ENCODE measurements at regions not wholly inside any gene's neighbourhood (a gene's known extent, or its start where the extent isn't known, plus 50 kb on each side); places are given as distances from the start of the nearest gene placed in this dataset.

DNA sequence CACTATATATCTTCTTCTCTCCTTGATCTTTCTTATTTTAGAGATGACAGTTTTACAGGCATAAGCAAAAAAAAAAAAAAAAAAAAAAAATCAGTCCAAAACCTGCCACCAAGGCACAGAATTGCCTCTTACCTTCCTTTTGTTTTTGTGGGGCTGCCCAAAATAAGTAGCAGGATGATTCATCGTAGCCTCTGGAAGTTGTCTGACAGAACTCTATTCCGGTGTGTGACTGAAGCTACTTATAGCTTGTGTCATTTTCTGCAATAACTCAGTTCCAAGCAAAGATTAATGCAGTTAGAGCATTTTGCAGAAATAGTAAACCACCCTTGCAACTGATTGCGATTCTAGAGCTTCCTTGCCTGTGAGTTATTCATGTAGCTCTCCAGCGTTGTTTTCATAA is 186.8 kb downstream of the KIF2B start:
- Histone ChIP-seq H3K4me1 (no peaks in the 10 kb centered on the region), H3K36me3 (no peaks in the 10 kb centered on the region), H3K9me3 (peaks cover 0 to 7% (median 0%) of the 10 kb centered on the region in 8 donors), H3K27me3 (replicated peaks in 1 of 7) (no peaks in the 10 kb centered on the region), H3K27ac (no peak overlapping the region), H3K4me3 (no peak overlapping the region)
- intact Hi-C loops (cut with DNase I; ENCODE audit: low total_unique reads), result no loop called here
- no peak for TF ChIP-seq POLR2AphosphoS5 (IDR thresholded peaks at IDR 0.05)
- TF ChIP-seq, protein P1, sequence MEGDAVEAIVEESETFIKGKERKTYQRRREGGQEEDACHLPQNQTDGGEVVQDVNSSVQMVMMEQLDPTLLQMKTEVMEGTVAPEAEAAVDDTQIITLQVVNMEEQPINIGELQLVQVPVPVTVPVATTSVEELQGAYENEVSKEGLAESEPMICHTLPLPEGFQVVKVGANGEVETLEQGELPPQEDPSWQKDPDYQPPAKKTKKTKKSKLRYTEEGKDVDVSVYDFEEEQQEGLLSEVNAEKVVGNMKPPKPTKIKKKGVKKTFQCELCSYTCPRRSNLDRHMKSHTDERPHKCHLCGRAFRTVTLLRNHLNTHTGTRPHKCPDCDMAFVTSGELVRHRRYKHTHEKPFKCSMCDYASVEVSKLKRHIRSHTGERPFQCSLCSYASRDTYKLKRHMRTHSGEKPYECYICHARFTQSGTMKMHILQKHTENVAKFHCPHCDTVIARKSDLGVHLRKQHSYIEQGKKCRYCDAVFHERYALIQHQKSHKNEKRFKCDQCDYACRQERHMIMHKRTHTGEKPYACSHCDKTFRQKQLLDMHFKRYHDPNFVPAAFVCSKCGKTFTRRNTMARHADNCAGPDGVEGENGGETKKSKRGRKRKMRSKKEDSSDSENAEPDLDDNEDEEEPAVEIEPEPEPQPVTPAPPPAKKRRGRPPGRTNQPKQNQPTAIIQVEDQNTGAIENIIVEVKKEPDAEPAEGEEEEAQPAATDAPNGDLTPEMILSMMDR (IDR thresholded peaks at IDR 0.05 in 8 of 11, conservative IDR thresholded peaks at IDR 0.05 in 3 of 11), result no peak
- no peak for TF ChIP-seq POLR2A (IDR thresholded peaks at IDR 0.05)
- 70 to 92% (median 83%) methylated on average over 4 of the region's 4 CpGs for WGBS, 5 donors
- DNase-seq, result no peak

DNA sequence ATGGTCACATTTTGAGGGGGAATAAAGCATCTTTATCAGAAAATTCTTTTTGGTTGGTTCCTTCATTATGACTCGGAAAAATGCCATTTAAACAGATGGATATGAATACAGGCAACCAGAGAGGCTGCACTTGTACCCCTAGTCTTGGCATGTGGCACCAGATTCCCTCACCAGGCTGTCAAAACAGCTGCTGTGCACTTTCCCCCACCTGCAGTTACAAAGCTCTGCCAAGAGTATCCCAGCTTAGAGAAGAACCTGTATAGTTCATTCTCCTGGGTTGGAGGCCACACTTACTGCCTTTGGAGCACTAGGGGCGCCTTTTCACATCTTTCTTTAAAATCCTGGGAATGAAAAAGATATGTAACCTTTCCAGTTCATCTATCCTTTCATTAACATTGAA is 190.3 kb downstream of the KIF2B start:
- no peak for TF ChIP-seq POLR2A (IDR thresholded peaks at IDR 0.05)
- TF ChIP-seq, protein P1 (IDR thresholded peaks at IDR 0.05 in 8 of 11, conservative IDR thresholded peaks at IDR 0.05 in 3 of 11), result no peak
- WGBS, 5 donors, result 55 to 64% (median 58%) methylated on average over 2 of the region's 2 CpGs
- no peak overlapping the region for H3K4me3 ChIP-seq
- no peaks in the 10 kb centered on the region for H3K4me1 ChIP-seq
- H3K36me3 ChIP-seq, result no peaks in the 10 kb centered on the region
- no peak overlapping the region for H3K27ac ChIP-seq
- H3K27me3 ChIP-seq (replicated peaks in 1 of 7), result no peaks in the 10 kb centered on the region
- intact Hi-C loops (cut with DNase I; ENCODE audit: low total_unique reads), result no loop called here
- no peak for DNase-seq
- H3K9me3 ChIP-seq, result peaks cover 0 to 11% (median 0%) of the 10 kb centered on the region in 8 donors

DNA sequence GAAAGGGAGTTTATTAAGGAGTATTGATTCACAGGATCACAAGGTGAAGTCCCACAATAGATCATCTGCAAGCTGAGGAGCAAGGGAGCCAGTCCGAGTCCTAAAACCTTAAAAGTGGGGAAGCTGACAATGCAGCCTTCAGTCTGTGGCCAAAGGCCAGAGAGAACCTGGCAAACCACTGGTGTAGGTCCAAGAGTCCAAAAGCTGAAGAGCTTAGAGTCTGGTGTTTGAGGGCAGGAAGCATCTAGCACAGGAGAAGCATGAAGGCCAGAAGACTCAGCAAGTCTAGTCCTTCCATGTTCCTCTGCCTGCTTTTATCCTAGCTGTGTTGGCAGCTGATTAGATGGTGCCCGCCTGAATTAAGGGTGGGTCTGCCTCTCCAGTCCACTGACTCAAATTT is 193.0 kb downstream of the KIF2B start:
- DNase-seq, result no peak
- Histone ChIP-seq H3K27ac (no peak overlapping the region), H3K36me3 (no peaks in the 10 kb centered on the region), H3K4me1 (no peaks in the 10 kb centered on the region), H3K4me3 (no peak overlapping the region), H3K9me3 (peaks cover 0 to 7% (median 4%) of the 10 kb centered on the region in 8 donors), H3K27me3 (replicated peaks in 1 of 7) (no peaks in the 10 kb centered on the region)
- intact Hi-C loops (cut with DNase I; ENCODE audit: low total_unique reads), result no loop called here
- TF ChIP-seq POLR2A (IDR thresholded peaks at IDR 0.05) (no peak), POLR2AphosphoS5 (IDR thresholded peaks at IDR 0.05) (no peak)
- TF ChIP-seq, protein P1 (IDR thresholded peaks at IDR 0.05 in 8 of 11, conservative IDR thresholded peaks at IDR 0.05 in 3 of 11), result no peak
- WGBS, 5 donors, result 70 to 89% (median 82%) methylated on average over 2 of the region's 2 CpGs

DNA sequence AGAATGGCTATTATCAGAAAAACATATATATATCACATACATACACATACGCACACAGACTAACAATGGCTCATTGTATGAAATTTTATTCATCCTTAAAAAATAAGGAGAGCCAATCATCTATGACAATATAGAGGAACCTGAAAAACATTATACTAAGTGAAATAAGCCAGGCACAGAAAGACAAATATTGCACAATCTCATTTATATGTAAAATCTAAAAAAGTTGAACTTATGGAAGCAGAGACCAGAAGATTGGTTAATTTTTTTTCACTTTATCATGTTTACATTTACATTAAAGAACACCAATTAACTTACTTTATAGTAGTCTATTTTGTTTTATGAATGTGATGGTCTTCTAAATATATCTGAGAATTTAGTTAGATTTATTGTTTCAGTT is 198.7 kb downstream of the KIF2B start:
- no peak for DNase-seq
- WGBS, 5 donors, result 93 to 100% (median 96%) methylated on average over 1 of the region's 1 CpG

More for the DNA sequence above, 198.7 kb downstream of the KIF2B start:
- no peaks in the 10 kb centered on the region for H3K36me3 ChIP-seq
- H3K27ac ChIP-seq, result no peak overlapping the region
- H3K9me3 ChIP-seq, result peaks cover 0 to 11% (median 2%) of the 10 kb centered on the region in 8 donors
- H3K4me1 ChIP-seq, result no peaks in the 10 kb centered on the region
- no peak overlapping the region for H3K4me3 ChIP-seq
- no peaks in the 10 kb centered on the region for H3K27me3 ChIP-seq (replicated peaks in 1 of 7)
- intact Hi-C loops (cut with DNase I; ENCODE audit: low total_unique reads), result no loop called here
- TF ChIP-seq POLR2AphosphoS5 (IDR thresholded peaks at IDR 0.05) (no peak), POLR2A (IDR thresholded peaks at IDR 0.05) (no peak)
- TF ChIP-seq, protein P1 (IDR thresholded peaks at IDR 0.05 in 8 of 11, conservative IDR thresholded peaks at IDR 0.05 in 3 of 11), result no peak
